ENCODE measurements at regions not wholly inside any gene's neighbourhood (a gene's known extent, or its start where the extent isn't known, plus 50 kb on each side); places are given as distances from the start of the nearest gene placed in this dataset.

- ATAC-seq, result no peak
Observed at GRCh38 chr14:101110729-101111619, 207.5 kb upstream of the RTL1 start.

- no peak for ATAC-seq
Observed at GRCh38 chr14:101111620-101112290, 208.2 kb upstream of the RTL1 start.

- ATAC-seq, result no peak
Observed at GRCh38 chr14:101112351-101113107, 209.0 kb upstream of the RTL1 start.

DNA sequence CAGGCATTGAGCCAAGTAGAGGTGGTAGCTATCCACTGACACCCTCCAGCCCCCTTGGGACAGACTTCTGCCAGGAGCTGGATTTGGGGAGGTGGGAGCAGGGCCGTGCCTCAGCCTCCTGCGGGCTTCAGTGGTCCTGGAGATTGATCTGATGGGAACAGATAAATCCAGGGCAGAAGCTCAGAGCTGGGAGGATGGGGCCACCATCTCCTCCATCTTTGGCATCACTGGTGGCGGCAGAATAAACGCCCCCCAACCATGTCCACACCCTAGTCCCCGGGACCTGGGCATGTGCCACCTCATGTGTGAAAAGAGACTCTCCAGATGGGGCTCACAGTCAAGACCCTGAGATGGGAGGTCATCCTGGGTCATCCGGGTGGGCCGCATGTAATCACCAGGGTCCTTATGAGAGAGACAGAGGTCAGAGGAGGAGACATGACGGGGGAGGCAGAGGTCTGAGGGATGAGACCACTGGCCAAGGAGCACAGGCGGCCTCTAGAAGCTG, 209.6 kb upstream of the RTL1 start:
- no peak for ATAC-seq

- ATAC-seq, result no peak
Observed at GRCh38 chr14:101113835-101114725, 210.6 kb upstream of the RTL1 start.

DNA sequence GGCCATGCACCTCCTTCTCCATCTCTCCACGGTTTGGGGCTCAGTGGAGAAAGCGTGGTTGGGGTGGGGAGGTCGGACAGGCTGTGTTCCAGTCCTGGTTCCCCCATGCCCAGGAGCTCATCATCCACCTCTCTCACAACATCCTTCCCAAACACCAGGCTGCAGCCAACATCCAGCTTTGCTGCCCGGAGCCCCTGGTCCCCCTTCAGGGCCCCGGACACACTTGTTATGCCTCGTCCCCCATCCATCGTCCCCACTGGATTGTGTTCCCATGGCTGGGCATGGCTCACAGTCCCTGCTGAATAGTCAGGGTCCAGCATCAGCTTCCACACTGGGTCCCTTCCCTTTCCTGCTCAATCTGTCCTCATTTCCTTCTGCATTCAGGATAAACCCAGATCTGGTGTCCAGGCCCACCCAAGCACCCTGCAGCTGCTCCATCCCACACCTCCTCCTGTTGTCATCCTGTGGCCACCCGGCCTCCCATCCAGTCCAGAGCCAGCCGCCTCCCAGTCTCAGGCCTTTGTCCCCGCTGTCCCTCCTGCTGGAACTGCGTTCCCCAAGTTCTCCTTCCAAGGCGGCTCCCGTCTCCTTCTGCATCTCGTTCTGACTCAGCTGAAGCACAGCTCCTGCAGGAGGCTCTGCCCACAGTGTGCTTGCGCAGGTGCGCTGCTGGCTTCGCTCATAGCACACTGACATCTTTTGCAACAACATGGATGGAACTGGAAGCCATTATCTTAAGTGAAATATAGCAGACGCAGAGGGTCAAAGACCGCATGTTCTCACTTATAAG, 211.4 kb upstream of the RTL1 start:
- no peak for ATAC-seq

GRCh38 chr14:101115652-101116051, 212.1 kb upstream of the RTL1 start:
- ATAC-seq, result no peak

DNA sequence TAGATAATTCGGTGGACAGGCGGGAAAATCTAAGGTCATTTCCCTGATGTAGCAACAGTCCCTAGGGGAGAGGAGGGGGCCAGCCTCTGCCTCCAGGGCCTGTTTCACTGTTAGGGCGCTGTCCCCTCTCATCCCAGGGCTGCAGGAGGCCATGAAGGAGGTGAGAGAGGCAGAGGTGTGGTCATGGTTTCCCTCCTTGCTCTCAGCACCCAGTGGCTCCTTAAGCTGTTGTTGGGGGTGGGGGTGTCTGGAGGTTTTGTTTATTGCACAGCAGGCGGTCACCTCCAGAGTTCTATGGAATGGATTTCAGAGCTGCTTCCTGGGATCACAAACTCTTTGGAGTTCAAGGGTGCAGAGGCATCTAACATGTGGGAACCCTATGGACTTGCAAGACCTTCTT, 212.5 kb upstream of the RTL1 start:
- no peak for ATAC-seq

- ATAC-seq, result no peak
Observed at GRCh38 chr14:101116486-101117130, 213.1 kb upstream of the RTL1 start.

- ATAC-seq, result no peak
Observed at GRCh38 chr14:101117543-101117942, 214.0 kb upstream of the RTL1 start.

DNA sequence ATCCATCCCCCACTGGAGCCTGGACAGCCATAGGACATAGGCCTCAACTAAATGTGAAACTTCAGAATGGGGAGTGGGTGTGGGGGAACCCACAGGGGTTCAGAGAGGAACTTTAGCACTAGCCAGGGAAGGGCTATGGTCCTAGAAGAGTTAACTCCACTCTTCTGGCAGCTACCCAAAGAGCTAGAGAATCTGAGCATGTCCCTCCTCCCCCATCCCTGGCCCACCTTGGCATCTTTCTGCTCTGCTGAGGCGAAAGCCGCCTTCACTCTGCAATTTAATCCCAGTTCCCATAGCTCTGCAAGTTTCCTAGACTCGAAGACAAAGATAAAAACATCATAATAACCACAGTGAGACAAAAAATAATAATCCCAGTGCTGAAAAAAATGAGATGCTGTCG, 214.7 kb upstream of the RTL1 start:
- ATAC-seq, result no peak

GRCh38 chr14:101118746-101119591, 215.4 kb upstream of the RTL1 start:
- no peak for ATAC-seq

DNA sequence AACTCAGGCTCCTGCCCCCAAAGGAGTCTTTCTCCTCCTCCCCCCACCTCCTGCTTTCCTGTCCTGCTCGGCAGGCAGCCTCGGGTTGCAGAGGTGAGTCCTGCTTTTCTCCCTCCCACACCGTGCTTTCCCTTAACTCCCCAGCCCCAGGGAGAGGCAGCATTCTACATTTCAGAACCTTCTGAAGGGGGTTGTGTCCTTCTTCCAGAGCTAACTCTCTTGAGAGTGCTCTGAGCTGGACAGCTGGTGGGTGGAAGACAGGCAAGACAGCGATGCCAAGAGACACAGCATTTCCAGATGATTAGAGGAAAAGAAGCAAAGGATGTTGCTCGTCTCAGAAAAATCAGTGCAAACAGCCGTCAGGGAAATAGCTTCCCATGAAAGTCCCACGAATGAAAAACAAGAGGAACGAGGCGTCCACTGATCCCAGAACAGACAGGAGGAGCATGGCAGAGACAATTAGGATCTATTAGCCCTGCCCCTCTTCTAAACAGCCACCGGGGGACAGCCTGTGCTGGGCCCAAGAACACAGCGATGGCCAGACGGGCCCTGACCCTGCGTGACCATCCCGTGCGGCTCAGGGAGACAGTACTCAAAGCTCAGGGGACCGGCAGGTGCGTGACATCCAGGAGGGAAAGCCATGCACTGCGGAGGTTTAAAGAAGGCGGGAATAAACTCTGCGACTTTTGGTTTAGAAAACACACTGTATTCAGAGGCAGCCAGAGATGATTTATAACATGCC, 216.5 kb upstream of the RTL1 start:
- ATAC-seq, result no peak

DNA sequence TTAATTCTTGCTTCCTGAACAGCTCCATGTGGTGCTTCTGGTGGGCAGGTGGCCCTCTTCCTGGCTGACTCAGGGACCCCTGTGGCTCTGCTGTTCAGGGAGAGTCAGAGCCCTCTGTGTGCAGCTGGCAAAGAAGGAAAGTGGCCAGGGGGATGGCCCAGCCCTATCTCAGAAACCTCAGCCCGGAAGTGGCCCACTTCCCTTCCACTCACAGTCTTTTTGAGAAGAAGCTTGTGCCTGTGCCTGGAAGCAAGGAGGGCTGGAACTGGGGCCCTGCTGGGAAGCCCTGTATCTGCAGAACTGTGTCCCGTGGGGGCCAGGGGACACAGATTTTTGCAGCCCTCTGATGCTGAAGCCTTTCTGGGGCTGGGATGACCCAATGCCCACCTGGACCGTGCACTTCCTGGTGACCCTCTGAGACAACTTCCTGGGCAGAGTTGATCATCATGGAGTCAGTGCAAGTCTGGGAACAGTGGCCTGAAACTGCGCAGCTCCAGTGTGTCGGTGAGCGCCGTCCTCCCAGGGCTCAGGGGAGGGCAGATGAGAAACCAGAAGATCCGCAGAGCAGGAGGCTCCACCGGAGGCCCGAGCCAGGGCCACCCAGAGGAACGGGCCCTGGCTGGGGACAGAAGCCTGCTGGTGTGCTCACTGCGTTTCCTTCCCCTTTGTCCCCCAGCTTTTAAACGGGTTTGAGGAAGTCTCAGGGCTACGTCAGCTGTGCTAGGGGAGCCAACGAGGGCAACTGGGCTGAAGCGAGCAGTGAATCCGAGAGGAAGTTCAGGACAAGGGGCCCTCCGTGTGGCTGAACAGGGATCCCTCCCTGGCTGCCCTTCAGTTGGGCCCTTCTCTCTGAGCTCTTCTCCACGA, 217.4 kb upstream of the RTL1 start:
- no peak for ATAC-seq

DNA sequence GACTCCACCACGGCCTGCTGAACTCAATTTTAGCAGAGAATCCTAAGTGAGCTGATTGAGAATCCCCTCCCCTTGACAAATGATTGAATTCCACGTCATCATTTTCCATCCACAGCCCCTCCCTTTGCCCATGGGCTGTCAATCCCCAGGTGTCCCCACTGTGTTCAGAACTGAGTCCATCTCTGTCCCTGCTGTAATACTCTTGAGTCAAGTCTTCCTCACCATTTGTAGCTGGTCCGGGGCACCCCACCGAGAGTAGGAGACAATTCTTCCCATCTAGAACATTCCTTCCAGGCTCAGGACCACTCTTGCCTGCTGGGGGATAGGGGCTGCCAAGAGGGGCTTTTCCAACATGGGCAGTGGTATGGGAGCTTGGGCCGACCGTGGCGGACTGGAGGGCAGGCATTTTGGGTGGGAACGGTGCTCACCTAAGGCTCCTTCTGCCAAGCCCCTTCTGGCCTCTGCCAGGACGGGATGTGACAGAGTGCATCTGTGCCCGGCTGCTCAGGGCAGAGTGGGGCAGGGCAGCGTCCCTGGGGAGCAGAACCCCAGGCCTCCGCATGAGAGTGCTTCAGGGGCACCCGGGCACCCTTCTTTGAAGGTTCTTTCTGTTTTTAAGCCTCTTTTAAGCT, 218.1 kb upstream of the RTL1 start:
- no peak for ATAC-seq

GRCh38 chr14:101122237-101123141, 219.0 kb upstream of the RTL1 start:
- no peak for ATAC-seq

All from esophagus mucosa (tissue), 1 donor.